CD4-positive, alpha-beta T cell (primary cell): ENCODE measurements at regions not wholly inside any gene's neighbourhood (a gene's known extent, or its start where the extent isn't known, plus 50 kb on each side); places are given as distances from the start of the nearest gene placed in this dataset.

Source experiments
- ATAC-seq: fragments of 200-7000 bp; cut with Tn5 transposase; one replicate; pipeline ENCODE4 v1.10.0; 2022; ENCODE audit warnings: mild to moderate bottlenecking; ENCODE audit not compliant: poor library complexity
- CTCF ChIA-PET: fragments of 350-600 bp; sonication (Branson Sonifier 250); formaldehyde crosslinking; loops from one replicate; lab custom pipeline; 2021; ENCODE audit warnings: antibody characterized with exemption, inconsistent platforms; lab: Charles Lee
- POLR2A ChIA-PET: fragments of 350-600 bp; sonication (Branson Sonifier 250); formaldehyde crosslinking; loops from one replicate; lab custom pipeline; 2021; ENCODE audit warnings: antibody characterized with exemption, inconsistent platforms; lab: Charles Lee
- DNase-seq, 14 experiments: peaks; one replicate each; pipeline ENCODE4 v3.0.0-alpha.2; 2013 to 2020; ENCODE audit warnings: mixed read lengths in 2 of 14
- H3K27ac ChIP-seq, 2 donors: one replicate each; pipeline versions ENCODE4 v1.5.1 to v1.7.0; 2013; ENCODE audit warnings: low read length in 2 of 2, low read depth in 1 of 2, mild to moderate bottlenecking in 1 of 2
- H3K27me3 ChIP-seq, 2 experiments: 1 replicate in 1 of 2; 2 replicates in 1 of 2; pipeline versions ENCODE4 v1.6.1 to v1.7.0; 2013; ENCODE audit warnings: low read length in 2 of 2, control low read depth in 1 of 2, mild to moderate bottlenecking in 1 of 2, moderate library complexity in 1 of 2; ENCODE audit not compliant: insufficient read depth in 2 of 2, control insufficient read depth in 1 of 2
- H3K36me3 ChIP-seq: one replicate; pipeline ENCODE4 v1.6.1; 2013; ENCODE audit warnings: low read length, control low read depth; ENCODE audit not compliant: insufficient read depth
- H3K4me1 ChIP-seq: one replicate; pipeline ENCODE4 v1.6.1; 2013; ENCODE audit warnings: low read length, control low read depth; ENCODE audit not compliant: insufficient read depth
- H3K4me3 ChIP-seq: one replicate; pipeline ENCODE4 v1.5.1; 2013; ENCODE audit warnings: mild to moderate bottlenecking, low read length, moderate library complexity
- H3K9me3 ChIP-seq, 2 experiments: 1 replicate in 1 of 2; 2 replicates in 1 of 2; pipeline versions ENCODE4 v1.6.1 to v1.7.0; 2013; ENCODE audit warnings: low read length in 2 of 2, mild to moderate bottlenecking in 2 of 2, control low read depth in 1 of 2, moderate library complexity in 1 of 2; ENCODE audit not compliant: control insufficient read depth in 1 of 2, insufficient read depth in 1 of 2
- H3K27ac Mint-ChIP-seq: one replicate; pipeline ENCODE4 v1.8.0; 2020; ENCODE audit warnings: mixed read lengths
- H3K27me3 Mint-ChIP-seq: one replicate; pipeline ENCODE4 v1.8.0; 2021; ENCODE audit warnings: mixed read lengths
- H3K36me3 Mint-ChIP-seq: one replicate; pipeline ENCODE4 v1.8.0; 2021; ENCODE audit warnings: low read depth, mixed read lengths
- H3K4me1 Mint-ChIP-seq: one replicate; pipeline ENCODE4 v1.8.0; 2021; ENCODE audit warnings: low read depth, mixed read lengths
- H3K4me3 Mint-ChIP-seq: one replicate; pipeline ENCODE4 v1.8.0; 2020; ENCODE audit warnings: mild to moderate bottlenecking, mixed read lengths
- H3K9me3 Mint-ChIP-seq: one replicate; pipeline ENCODE4 v1.8.0; 2020; ENCODE audit warnings: mixed read lengths
- intact Hi-C, 2 experiments: fragments of 100-400 bp; cut with DNase I in 1 of 2; cut with micrococcal nuclease in 1 of 2; formaldehyde crosslinking; loops; one replicate each; pipeline versions ENCODE4 v1.15.1 to v1.9.0; 2023 to 2025; cut with DNase I, micrococcal nuclease
- TF ChIP-seq, protein P1 (sequence below): fragments of 200-600 bp; IDR thresholded peaks from one replicate; pipeline ENCODE4 v1.8.0; 2022; ENCODE audit warnings: antibody characterized with exemption, mild to moderate bottlenecking

DNA sequence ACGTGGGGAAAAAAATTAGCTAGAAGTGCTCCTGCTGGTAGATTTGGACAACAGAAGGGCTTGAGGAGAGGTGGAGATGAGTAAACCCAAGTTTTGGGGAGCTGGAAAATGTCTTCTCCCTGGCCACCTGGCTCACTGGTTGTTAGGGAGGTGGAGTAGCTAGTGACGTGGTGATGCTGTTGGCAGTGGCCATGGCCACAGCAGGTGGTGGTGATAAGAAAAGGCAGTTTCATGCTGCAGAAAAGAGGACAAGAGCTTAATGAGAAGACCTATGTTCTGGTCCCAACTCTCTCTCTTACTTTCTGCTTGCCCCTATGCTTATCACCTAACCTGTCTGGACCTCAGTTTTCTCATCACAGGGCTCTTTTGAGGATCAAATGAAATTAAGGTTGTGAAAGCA is 223.5 kb upstream of the N4BP1 start:
- no peak for DNase-seq
- Mint-ChIP-seq H3K27me3 (no peaks in the 10 kb centered on the region), H3K9me3 (peaks cover 3% of the 10 kb centered on the region), H3K27ac (no peak overlapping the region), H3K36me3 (no peaks in the 10 kb centered on the region), H3K4me1 (no peaks in the 10 kb centered on the region), H3K4me3 (no peak overlapping the region)
- TF ChIP-seq, protein P1, sequence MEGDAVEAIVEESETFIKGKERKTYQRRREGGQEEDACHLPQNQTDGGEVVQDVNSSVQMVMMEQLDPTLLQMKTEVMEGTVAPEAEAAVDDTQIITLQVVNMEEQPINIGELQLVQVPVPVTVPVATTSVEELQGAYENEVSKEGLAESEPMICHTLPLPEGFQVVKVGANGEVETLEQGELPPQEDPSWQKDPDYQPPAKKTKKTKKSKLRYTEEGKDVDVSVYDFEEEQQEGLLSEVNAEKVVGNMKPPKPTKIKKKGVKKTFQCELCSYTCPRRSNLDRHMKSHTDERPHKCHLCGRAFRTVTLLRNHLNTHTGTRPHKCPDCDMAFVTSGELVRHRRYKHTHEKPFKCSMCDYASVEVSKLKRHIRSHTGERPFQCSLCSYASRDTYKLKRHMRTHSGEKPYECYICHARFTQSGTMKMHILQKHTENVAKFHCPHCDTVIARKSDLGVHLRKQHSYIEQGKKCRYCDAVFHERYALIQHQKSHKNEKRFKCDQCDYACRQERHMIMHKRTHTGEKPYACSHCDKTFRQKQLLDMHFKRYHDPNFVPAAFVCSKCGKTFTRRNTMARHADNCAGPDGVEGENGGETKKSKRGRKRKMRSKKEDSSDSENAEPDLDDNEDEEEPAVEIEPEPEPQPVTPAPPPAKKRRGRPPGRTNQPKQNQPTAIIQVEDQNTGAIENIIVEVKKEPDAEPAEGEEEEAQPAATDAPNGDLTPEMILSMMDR, result no peak
- no peaks in the 10 kb centered on the region for H3K36me3 ChIP-seq
- no peaks in the 10 kb centered on the region for H3K27me3 ChIP-seq
- no peak for ATAC-seq
- ChIA-PET POLR2A (no interaction called here), CTCF (no interaction called here)
- H3K27ac ChIP-seq, result no peak overlapping the region
- no peak overlapping the region for H3K4me3 ChIP-seq
- intact Hi-C loops, result no loop called here
- H3K4me1 ChIP-seq, result no peaks in the 10 kb centered on the region
- peaks cover 0 to 11% of the 10 kb centered on the region in 2 experiments for H3K9me3 ChIP-seq

DNA sequence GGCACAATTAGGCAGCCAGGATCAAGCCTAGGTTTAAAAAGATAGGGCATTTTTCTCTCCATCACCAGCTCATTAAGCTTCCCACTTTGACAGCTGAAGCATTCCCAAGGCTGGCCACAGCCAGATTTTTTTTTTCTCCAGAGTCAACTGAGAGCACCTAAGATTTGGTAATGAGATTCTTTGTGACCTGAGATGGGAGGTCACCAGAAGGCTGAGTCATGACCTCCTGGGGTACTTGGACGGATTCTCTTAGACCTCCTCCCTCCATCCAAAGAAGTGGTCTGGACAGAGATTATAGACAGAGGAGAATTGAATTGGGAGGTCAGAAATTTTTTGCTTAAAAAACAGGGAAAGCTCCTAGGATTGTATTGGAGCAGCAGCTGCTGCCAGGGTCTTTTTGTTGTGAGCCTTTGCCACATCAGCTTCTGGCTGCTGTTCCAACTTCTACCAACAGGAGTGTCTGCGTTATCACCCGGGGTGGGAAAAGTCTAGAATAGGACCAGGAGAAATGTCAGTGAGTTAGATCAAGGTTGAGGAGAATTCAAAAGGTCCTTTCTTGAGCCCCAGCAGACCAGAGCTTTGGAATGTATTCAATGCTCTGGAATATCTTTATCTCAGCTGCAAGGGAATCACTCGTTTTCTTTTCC is 221.2 kb upstream of the N4BP1 start:
- CTCF ChIA-PET, result interaction anchor here (1.0 kb wide), 1 partner anchor 9 kb away, joined by 3 read pairs; no protein-coding TSS in a partner anchor
- H3K4me3 ChIP-seq, result no peak overlapping the region
- H3K4me3 Mint-ChIP-seq, result no peak overlapping the region
- intact Hi-C loops, result no loop called here
- peaks cover 3% of the 10 kb centered on the region for H3K9me3 Mint-ChIP-seq
- H3K4me1 ChIP-seq, result no peaks in the 10 kb centered on the region
- TF ChIP-seq, protein P1, result no peak
- H3K27me3 Mint-ChIP-seq, result no peaks in the 10 kb centered on the region
- H3K27ac Mint-ChIP-seq, result no peak overlapping the region
- no peaks in the 10 kb centered on the region for H3K27me3 ChIP-seq
- DNase-seq (no peak), ATAC-seq (no peak)
- no peaks in the 10 kb centered on the region for H3K36me3 Mint-ChIP-seq
- POLR2A ChIA-PET, result no interaction called here
- H3K9me3 ChIP-seq, result peaks cover 0 to 10% of the 10 kb centered on the region in 2 experiments
- H3K27ac ChIP-seq, result no peak overlapping the region
- no peaks in the 10 kb centered on the region for H3K36me3 ChIP-seq
- H3K4me1 Mint-ChIP-seq, result no peaks in the 10 kb centered on the region

DNA sequence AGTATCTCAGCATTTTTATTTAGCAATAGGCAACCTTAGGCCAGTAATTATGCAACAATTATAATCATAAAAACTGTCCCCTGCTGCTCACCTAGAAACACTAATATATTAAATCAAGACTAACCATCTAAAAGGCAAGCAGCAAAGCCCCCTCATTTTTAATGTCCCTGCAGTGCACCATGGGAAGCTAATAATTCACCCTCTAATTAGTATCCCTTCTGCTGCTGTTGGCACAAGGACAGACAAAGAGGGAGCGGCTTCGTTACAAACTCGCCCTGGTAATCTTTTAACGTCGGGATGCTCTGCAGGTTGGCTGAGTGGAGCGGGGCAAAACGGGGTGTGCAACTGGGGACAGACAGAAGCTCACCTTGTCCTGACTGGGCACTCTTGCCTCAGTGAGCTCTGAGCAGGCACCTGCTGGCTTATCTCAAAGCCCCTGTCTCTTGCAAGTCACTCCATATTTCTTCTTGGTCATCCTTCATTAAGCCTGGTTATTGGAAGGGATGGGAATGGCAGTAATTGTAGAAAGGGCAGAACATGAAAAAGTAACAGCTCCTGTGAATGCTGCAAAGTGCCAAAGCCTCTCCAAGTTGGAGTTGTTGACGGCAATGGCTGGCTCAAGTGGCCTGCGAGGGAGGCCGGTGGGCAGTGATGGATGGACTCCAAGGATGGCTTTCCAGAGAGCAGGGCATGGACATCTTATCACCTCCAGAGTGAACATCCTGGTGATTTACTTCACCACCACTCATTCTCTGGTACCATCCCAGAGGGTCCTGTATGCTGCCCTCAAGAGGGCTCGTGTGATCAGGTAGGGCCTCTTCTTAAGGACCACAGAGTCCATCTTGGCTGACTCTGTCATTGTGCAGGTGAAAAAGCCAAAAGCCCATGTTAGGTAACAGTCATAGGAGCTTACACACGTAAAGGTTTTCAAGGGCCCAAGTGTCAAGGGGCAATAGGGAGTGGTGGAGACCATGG is 219.6 kb upstream of the N4BP1 start:
- Histone ChIP-seq H3K4me3 (no peak overlapping the region), H3K4me1 (no peaks in the 10 kb centered on the region), H3K9me3 (peaks cover under 1 to 6% of the 10 kb centered on the region in 2 experiments), H3K27me3 (no peaks in the 10 kb centered on the region), H3K36me3 (no peaks in the 10 kb centered on the region), H3K27ac (no peak overlapping the region)
- H3K4me1 Mint-ChIP-seq, result no peaks in the 10 kb centered on the region
- TF ChIP-seq, protein P1, result no peak
- ChIA-PET POLR2A (no interaction called here), CTCF (no interaction called here)
- no peak overlapping the region for H3K4me3 Mint-ChIP-seq
- H3K27ac Mint-ChIP-seq, result no peak overlapping the region
- ATAC-seq (no peak), DNase-seq (no peak)
- intact Hi-C loops, result no loop called here
- H3K9me3 Mint-ChIP-seq, result peaks cover 3% of the 10 kb centered on the region
- H3K36me3 Mint-ChIP-seq, result no peaks in the 10 kb centered on the region
- H3K27me3 Mint-ChIP-seq, result no peaks in the 10 kb centered on the region
